HCT116 (cell line): ENCODE measurements at regions not wholly inside any gene's neighbourhood (a gene's known extent, or its start where the extent isn't known, plus 50 kb on each side); places are given as distances from the start of the nearest gene placed in this dataset.

Source experiments
- ATAC-seq: fragments of 200-7000 bp; cut with Tn5 transposase; 2 replicates; pipeline ENCODE4 v1.9.1; 2020; ENCODE audit warnings: mild to moderate bottlenecking, moderate library complexity
- BruUV-seq: library from RNA; stranded (reverse); fragments of 400-500 nt; replicated peaks from 2 replicates; lab custom pipeline; 2021; lab: Mats Ljungman, UMichigan
- CTCF ChIA-PET: fragments of 300-600 bp; sonication (Branson Sonifier 250); formaldehyde crosslinking; loops from one replicate; lab custom pipeline; 2021; ENCODE audit warnings: antibody characterized with exemption; lab: Charles Lee
- POLR2A ChIA-PET: fragments of 300-600, 350-600 bp; sonication (Branson Sonifier 250); formaldehyde crosslinking; loops from one replicate; lab custom pipeline; 2021; ENCODE audit warnings: antibody characterized with exemption; lab: Charles Lee
- RAD21 ChIA-PET, 2 experiments: fragments of 300-600 bp; sonication (Branson Sonifier 250); formaldehyde crosslinking; loops; one replicate each; lab custom pipeline; 2023; ENCODE audit warnings: low total read pairs in 2 of 2; ENCODE audit not compliant: uncharacterized antibody in 2 of 2, unreplicated experiment in 2 of 2, low non-redundant PET in 1 of 2; lab: Charles Lee
- DNase-seq: peaks from one replicate; pipeline ENCODE4 v3.0.0-alpha.2; 2010; ENCODE audit warnings: low read depth, low spot score
- H2AFZ ChIP-seq: fragments of 200-600 bp; shearing (Covaris generic), sonication (generic); 2 replicates; pipeline ENCODE4 v1.6.1; 2017; ENCODE audit warnings: low read depth, mixed run types, mixed read lengths, antibody characterized with exemption, low read length; ENCODE audit not compliant: poor library complexity, severe bottlenecking
- H3K27ac ChIP-seq: 2 replicates; pipeline ENCODE4 v1.5.1; 2012; ENCODE audit warnings: low read depth, low read length
- H3K27me3 ChIP-seq: fragments of 200-600 bp; sonication (generic); 2 replicates; pipeline ENCODE4 v1.6.1; 2016; ENCODE audit warnings: mixed run types, low read length, mixed read lengths; ENCODE audit not compliant: insufficient read depth
- H3K36me3 ChIP-seq, 2 experiments: fragments of 200-500 bp in 1 of 2; fragments of 200-600 bp in 1 of 2; sonication (Bioruptor generic) in 1 of 2; sonication (generic) in 1 of 2; 2 replicates each; pipeline versions ENCODE4 v1.5.1 to v1.6.1; 2014 to 2016; ENCODE audit warnings: low read length in 2 of 2, inconsistent platforms in 1 of 2, mixed read lengths in 1 of 2, mixed run types in 1 of 2; ENCODE audit not compliant: insufficient read depth in 2 of 2, control insufficient read depth in 1 of 2
- H3K4me1 ChIP-seq, 2 experiments: fragments of 200-600 bp in 1 of 2; sonication (generic) in 1 of 2; 2 replicates each; pipeline versions ENCODE4 v1.5.1 to v1.6.1; 2012 to 2017; ENCODE audit warnings: low read length in 2 of 2, inconsistent platforms in 1 of 2, mild to moderate bottlenecking in 1 of 2, mixed read lengths in 1 of 2, mixed run types in 1 of 2, moderate library complexity in 1 of 2; ENCODE audit not compliant: insufficient read depth in 2 of 2, control insufficient read depth in 1 of 2
- H3K4me2 ChIP-seq: fragments of 200-600 bp; sonication (generic); 2 replicates; pipeline ENCODE4 v1.6.1; 2017; ENCODE audit warnings: mixed run types, low read length, mixed read lengths
- H3K4me3 ChIP-seq, 2 experiments: fragments of 200-600 bp in 1 of 2; sonication (generic) in 1 of 2; replicated peaks in 1 of 2; 2 replicates each; pipeline ENCODE4 v1.5.1; 2011 to 2016; ENCODE audit warnings: low read length in 2 of 2, control low read depth in 1 of 2, low read depth in 1 of 2, mild to moderate bottlenecking in 1 of 2, mixed read lengths in 1 of 2, mixed run types in 1 of 2
- H3K79me2 ChIP-seq: fragments of 200-600 bp; sonication (generic); 2 replicates; pipeline ENCODE4 v1.6.1; 2017; ENCODE audit warnings: mild to moderate bottlenecking, mixed run types, low read length, moderate library complexity, mixed read lengths; ENCODE audit not compliant: insufficient read depth
- H3K9ac ChIP-seq: fragments of 200-600 bp; sonication (generic); 2 replicates; pipeline ENCODE4 v1.6.1; 2016; ENCODE audit warnings: low read length, mixed read lengths
- H3K9me2 ChIP-seq: fragments of 200-600 bp; sonication (generic), shearing (Covaris generic); 2 replicates; pipeline ENCODE4 v1.6.1; 2017; ENCODE audit warnings: mixed run types, mild to moderate bottlenecking, moderate library complexity; ENCODE audit not compliant: insufficient read depth
- H3K9me3 ChIP-seq, 2 experiments: fragments of 200-500 bp in 1 of 2; fragments of 200-600 bp in 1 of 2; sonication (Bioruptor generic) in 1 of 2; sonication (generic) in 1 of 2; 2 replicates each; pipeline ENCODE4 v1.6.1; 2014 to 2017; ENCODE audit warnings: low read length in 2 of 2, mixed read lengths in 2 of 2, inconsistent platforms in 1 of 2, low read depth in 1 of 2, mild to moderate bottlenecking in 1 of 2, mixed run types in 1 of 2, moderate library complexity in 1 of 2; ENCODE audit not compliant: control insufficient read depth in 1 of 2, insufficient read depth in 1 of 2
- H4K20me1 ChIP-seq: fragments of 200-600 bp; sonication (generic), shearing (Covaris generic); 2 replicates; pipeline ENCODE4 v1.6.1; 2017; ENCODE audit warnings: mixed run types, mild to moderate bottlenecking, moderate library complexity; ENCODE audit not compliant: insufficient read depth
- CBX3 ChIP-seq: IDR thresholded peaks from 2 replicates; pipeline ENCODE4 v1.6.1; 2012; ENCODE audit warnings: low read depth
- CEBPB ChIP-seq: IDR thresholded peaks from 2 replicates; pipeline ENCODE4 v1.6.1; 2012; ENCODE audit warnings: low read depth
- CTCF ChIP-seq, 3 experiments: fragments of 200-600 bp in 1 of 3; sonication (generic) in 1 of 3; IDR thresholded peaks in 2 of 3; conservative IDR thresholded peaks in 1 of 3; 2 replicates each; pipeline ENCODE4 v1.5.1; 2012 to 2017; ENCODE audit warnings: low read depth in 2 of 3, low read length in 2 of 3, antibody characterized with exemption in 1 of 3, borderline replicate concordance in 1 of 3, control low read depth in 1 of 3, mild to moderate bottlenecking in 1 of 3, mixed read lengths in 1 of 3, mixed run types in 1 of 3, moderate library complexity in 1 of 3; ENCODE audit not compliant: insufficient read depth in 1 of 3
- ELF1 ChIP-seq: IDR thresholded peaks from 2 replicates; pipeline ENCODE4 v1.6.1; 2012; ENCODE audit warnings: low read depth, borderline replicate concordance
- FOSL1 ChIP-seq: IDR thresholded peaks from 2 replicates; pipeline ENCODE4 v1.6.1; 2012; ENCODE audit warnings: low read depth
- JUND ChIP-seq: IDR thresholded peaks from 2 replicates; pipeline ENCODE4 v1.6.1; 2012
- MAX ChIP-seq: IDR thresholded peaks from 2 replicates; pipeline ENCODE4 v1.6.1; 2012
- POLR2AphosphoS5 ChIP-seq: IDR thresholded peaks from 2 replicates; pipeline ENCODE4 v1.6.1; 2011; ENCODE audit warnings: mild to moderate bottlenecking, low read depth, low read length, moderate library complexity
- RAD21 ChIP-seq: IDR thresholded peaks from 2 replicates; pipeline ENCODE4 v1.6.1; 2012; ENCODE audit warnings: low read depth, mild to moderate bottlenecking
- SRF ChIP-seq: IDR thresholded peaks from 2 replicates; pipeline ENCODE4 v1.6.1; 2012; ENCODE audit warnings: low read depth
- YY1 ChIP-seq: IDR thresholded peaks from 2 replicates; pipeline ENCODE4 v1.6.1; 2011; ENCODE audit warnings: low read length, low read depth, moderate library complexity, mild to moderate bottlenecking; ENCODE audit not compliant: insufficient replicate concordance; ENCODE audit errors: extremely low read depth
- ZBTB33 ChIP-seq: IDR thresholded peaks from 2 replicates; pipeline ENCODE4 v1.6.1; 2011; ENCODE audit warnings: mild to moderate bottlenecking, low read length, moderate library complexity; ENCODE audit not compliant: insufficient replicate concordance; ENCODE audit errors: extremely low read depth
- ZFX ChIP-seq: fragments of 450-650 bp; IDR thresholded peaks from 2 replicates; pipeline ENCODE4 v1.6.1; 2017
- intact Hi-C: fragments of 100-400 bp; cut with micrococcal nuclease; formaldehyde crosslinking; loops from 2 replicates; pipeline ENCODE4 v1.10.0; 2022

- Histone ChIP-seq H3K27me3 (peaks cover 17% of the 10 kb centered on the region; the same call in 1 of the 2 replicates), H2AFZ (no peak overlapping the region)
- no TSS peak for BruUV-seq
These were observed 98.5 kb upstream of the IFNG-AS1 start for GRCh38 chr12:67890726-67891258.

More at GRCh38 chr12:67890726-67891258, 98.5 kb upstream of the IFNG-AS1 start:
- POLR2A ChIA-PET = no interaction called here
- no peak overlapping the region for H3K27ac ChIP-seq
- H3K9ac ChIP-seq = no peak overlapping the region
- no peaks in the 10 kb centered on the region for H3K9me2 ChIP-seq
- CTCF ChIA-PET = no interaction called here
- H3K79me2 ChIP-seq = no peaks in the 10 kb centered on the region
- intact Hi-C loops = no loop called here
- no peak for ATAC-seq
- RAD21 ChIA-PET = interaction anchor here in 1 of 2 experiments (0.7 kb wide), 1 partner anchor 332 kb away, joined by 3 read pairs; no protein-coding TSS in a partner anchor
- no peaks in the 10 kb centered on the region for H3K4me1 ChIP-seq
- H4K20me1 ChIP-seq = no peaks in the 10 kb centered on the region
- no peak overlapping the region for H3K4me3 ChIP-seq
- DNase-seq = no peak
- no peaks in the 10 kb centered on the region for H3K9me3 ChIP-seq
- no peaks in the 10 kb centered on the region for H3K36me3 ChIP-seq
- TF ChIP-seq FOSL1 (no peak), RAD21 (no peak), MAX (no peak), SRF (no peak), JUND (no peak), CEBPB (no peak), CTCF (IDR thresholded peaks at IDR 0.05 in 2 of 3, conservative IDR thresholded peaks at IDR 0.05 in 1 of 3; ENCODE audit: borderline replicate concordance in 1 of 3, insufficient read depth in 1 of 3, low read depth in 2 of 3, low read length in 2 of 3) (no peak), ELF1 (no peak), CBX3 (no peak), YY1 (no peak), ZBTB33 (no peak), POLR2AphosphoS5 (no peak), ZFX (no peak)
- TF ChIP-seq, all 23 proteins: peak for 0
- no peak overlapping the region for H3K4me2 ChIP-seq
